IMR-90 (cell line): ENCODE measurements at regions not wholly inside any gene's neighbourhood (a gene's known extent, or its start where the extent isn't known, plus 50 kb on each side); places are given as distances from the start of the nearest gene placed in this dataset.

ENCODE experiments used
- CEBPB ChIP-seq: IDR thresholded peaks from 2 replicates; pipeline ENCODE4 v1.6.1; 2012; ENCODE audit warnings: low read depth, low read length, improper control_type of control experiment
- CHD1 ChIP-seq: IDR thresholded peaks from 2 replicates; pipeline ENCODE4 v1.6.1; 2012; ENCODE audit warnings: low read depth, low read length, improper control_type of control experiment
- FOS ChIP-seq: fragments of 150-350 bp; IDR thresholded peaks from 2 replicates; pipeline ENCODE4 v1.6.1; 2016; ENCODE audit warnings: low read depth, low read length
- MAFK ChIP-seq: IDR thresholded peaks from 2 replicates; pipeline ENCODE4 v1.6.1; 2012; ENCODE audit warnings: low read depth, low read length, improper control_type of control experiment
- MAZ ChIP-seq: IDR thresholded peaks from 2 replicates; pipeline ENCODE4 v1.6.1; 2012; ENCODE audit warnings: low read depth, mild to moderate bottlenecking, low read length, improper control_type of control experiment, moderate library complexity, borderline replicate concordance
- MXI1 ChIP-seq: IDR thresholded peaks from 2 replicates; pipeline ENCODE4 v1.6.1; 2012; ENCODE audit warnings: low read depth, mild to moderate bottlenecking, low read length, moderate library complexity, borderline replicate concordance
- POLR2A ChIP-seq: IDR thresholded peaks from 2 replicates; pipeline ENCODE4 v1.6.1; 2012; ENCODE audit warnings: mild to moderate bottlenecking, low read depth, low read length
- SMC3 ChIP-seq: fragments of 150-350 bp; IDR thresholded peaks from 2 replicates; pipeline ENCODE4 v1.6.1; 2016; ENCODE audit warnings: low read depth, mild to moderate bottlenecking, antibody characterized with exemption, low read length, moderate library complexity
- TF ChIP-seq, protein P1 (sequence below): conservative IDR thresholded peaks from 2 replicates; pipeline ENCODE4 v1.5.1; 2012; ENCODE audit warnings: mild to moderate bottlenecking, low read depth, low read length, improper control_type of control experiment
- TF ChIP-seq, protein P2 (sequence below): fragments of 150-350 bp; IDR thresholded peaks from 2 replicates; pipeline ENCODE4 v1.6.1; 2017; ENCODE audit warnings: mild to moderate bottlenecking, antibody characterized with exemption, low read length, low read depth
- TF ChIP-seq, protein P3 (sequence below): fragments of 150-350 bp; IDR thresholded peaks from 2 replicates; pipeline ENCODE4 v1.6.1; 2016; ENCODE audit warnings: low read depth, mild to moderate bottlenecking, low read length, moderate library complexity, borderline replicate concordance

DNA sequence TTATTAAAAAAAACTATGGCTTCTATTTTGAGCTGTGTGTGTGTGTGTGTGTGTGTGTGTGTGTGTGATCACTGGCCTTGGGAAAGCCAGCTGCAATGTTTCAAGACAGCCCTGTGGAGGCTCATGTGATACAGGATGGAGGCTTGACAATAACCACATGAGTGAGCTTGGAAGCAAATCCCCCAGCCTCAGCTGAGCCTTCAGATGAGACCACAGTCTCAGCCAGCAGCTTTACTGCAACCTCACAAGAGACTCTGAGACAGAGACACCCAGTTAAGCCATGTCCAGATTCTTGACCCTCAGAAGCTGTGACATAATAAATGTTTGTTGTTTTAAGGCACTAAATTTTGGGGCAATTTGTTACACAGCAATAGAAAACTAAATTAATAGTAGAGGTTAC is 52.5 kb downstream of the GRK7 start:
- TF ChIP-seq, protein P1, sequence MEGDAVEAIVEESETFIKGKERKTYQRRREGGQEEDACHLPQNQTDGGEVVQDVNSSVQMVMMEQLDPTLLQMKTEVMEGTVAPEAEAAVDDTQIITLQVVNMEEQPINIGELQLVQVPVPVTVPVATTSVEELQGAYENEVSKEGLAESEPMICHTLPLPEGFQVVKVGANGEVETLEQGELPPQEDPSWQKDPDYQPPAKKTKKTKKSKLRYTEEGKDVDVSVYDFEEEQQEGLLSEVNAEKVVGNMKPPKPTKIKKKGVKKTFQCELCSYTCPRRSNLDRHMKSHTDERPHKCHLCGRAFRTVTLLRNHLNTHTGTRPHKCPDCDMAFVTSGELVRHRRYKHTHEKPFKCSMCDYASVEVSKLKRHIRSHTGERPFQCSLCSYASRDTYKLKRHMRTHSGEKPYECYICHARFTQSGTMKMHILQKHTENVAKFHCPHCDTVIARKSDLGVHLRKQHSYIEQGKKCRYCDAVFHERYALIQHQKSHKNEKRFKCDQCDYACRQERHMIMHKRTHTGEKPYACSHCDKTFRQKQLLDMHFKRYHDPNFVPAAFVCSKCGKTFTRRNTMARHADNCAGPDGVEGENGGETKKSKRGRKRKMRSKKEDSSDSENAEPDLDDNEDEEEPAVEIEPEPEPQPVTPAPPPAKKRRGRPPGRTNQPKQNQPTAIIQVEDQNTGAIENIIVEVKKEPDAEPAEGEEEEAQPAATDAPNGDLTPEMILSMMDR = no peak
- TF ChIP-seq, protein P2, sequence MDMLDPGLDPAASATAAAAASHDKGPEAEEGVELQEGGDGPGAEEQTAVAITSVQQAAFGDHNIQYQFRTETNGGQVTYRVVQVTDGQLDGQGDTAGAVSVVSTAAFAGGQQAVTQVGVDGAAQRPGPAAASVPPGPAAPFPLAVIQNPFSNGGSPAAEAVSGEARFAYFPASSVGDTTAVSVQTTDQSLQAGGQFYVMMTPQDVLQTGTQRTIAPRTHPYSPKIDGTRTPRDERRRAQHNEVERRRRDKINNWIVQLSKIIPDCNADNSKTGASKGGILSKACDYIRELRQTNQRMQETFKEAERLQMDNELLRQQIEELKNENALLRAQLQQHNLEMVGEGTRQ = no peak
- TF ChIP-seq POLR2A = no peak
- no peak for TF ChIP-seq SMC3
- TF ChIP-seq MXI1 = no peak
- TF ChIP-seq MAZ = no peak
- no peak for TF ChIP-seq CEBPB
- no peak for TF ChIP-seq MAFK
- TF ChIP-seq CHD1 = no peak
- TF ChIP-seq FOS = no peak
- TF ChIP-seq, protein P3, sequence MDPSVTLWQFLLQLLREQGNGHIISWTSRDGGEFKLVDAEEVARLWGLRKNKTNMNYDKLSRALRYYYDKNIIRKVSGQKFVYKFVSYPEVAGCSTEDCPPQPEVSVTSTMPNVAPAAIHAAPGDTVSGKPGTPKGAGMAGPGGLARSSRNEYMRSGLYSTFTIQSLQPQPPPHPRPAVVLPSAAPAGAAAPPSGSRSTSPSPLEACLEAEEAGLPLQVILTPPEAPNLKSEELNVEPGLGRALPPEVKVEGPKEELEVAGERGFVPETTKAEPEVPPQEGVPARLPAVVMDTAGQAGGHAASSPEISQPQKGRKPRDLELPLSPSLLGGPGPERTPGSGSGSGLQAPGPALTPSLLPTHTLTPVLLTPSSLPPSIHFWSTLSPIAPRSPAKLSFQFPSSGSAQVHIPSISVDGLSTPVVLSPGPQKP = no peak
